ENCODE measurements at regions not wholly inside any gene's neighbourhood (a gene's known extent, or its start where the extent isn't known, plus 50 kb on each side); places are given as distances from the start of the nearest gene placed in this dataset.

DNA sequence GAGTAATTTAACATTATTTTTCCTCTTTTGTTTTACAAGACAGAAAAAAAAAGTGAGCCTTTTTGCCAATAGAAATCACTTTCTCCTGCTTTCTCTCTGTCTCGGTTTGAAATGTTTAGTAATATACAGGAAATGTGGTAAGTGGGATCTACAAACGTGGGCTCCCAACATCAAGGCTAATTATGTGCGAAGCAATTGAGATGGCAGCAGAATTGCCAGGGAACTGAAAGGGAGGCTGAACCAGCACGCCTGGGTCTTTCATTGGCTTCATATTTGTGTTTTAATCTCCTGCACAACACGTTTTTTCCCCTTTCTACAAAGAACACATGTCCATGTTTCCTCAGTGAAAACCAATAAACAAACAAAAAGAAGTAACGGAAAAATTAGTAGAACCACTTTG, 743.9 kb upstream of the SOX9 start:
- no peak for DNase-seq

DNA sequence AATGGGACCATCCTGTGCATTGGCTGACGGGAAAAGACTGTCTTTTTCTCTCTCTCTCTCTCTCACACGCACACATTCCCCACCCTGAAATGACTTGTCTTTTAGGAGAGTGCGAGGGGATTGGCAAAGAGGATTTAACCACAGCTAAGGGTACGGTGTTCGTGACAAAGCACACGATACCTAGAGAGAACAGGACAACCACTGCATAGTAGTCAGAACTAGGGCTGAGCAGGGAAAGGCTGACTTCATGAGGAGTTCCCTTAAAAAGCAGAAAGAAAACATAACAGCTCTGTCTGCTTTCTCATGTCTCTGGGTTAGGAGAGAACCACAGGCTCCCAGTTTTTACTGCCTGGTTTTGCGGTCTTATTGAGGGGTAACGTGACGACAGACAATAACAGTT, 742.8 kb upstream of the SOX9 start:
- DNase-seq = no peak

DNA sequence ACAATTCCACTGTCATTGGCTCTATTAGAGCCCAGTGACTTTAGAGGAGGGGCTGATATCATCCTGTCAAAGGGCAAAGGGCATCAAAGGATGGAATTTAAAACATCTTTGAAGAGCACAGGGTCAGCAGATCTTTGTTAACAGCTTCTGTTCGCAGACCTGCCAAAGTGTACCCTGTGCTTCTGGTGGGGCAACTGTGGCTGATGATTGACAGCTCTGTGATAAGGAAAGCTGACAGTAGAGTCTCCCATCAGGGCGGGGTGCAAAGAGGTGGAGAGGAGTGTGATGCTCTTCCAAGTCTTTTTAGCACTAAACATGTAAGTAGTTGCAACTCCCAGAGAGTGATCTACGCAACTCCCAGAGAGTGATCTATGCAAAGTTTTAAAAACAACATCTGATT, 742.1 kb upstream of the SOX9 start:
- no peak for DNase-seq

DNA sequence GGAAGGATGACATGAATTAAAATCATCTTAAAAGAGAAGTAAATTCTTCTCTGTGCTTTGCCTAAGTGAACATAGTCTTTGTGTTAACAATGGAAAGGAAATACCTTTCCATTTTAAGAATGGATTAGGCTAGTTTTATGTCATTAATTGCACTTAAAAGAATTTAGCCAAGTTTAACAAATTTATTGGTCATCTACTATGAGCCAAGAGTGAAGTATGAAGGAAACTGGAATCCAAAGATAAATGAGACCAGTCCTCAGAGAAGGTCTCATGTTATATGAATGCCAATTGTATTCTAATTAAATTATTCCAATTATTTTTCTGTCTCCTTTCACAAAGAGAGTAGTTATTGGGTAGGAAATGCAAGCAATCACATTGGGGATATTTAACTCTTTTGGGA, 741.3 kb upstream of the SOX9 start:
- no peak for DNase-seq

DNA sequence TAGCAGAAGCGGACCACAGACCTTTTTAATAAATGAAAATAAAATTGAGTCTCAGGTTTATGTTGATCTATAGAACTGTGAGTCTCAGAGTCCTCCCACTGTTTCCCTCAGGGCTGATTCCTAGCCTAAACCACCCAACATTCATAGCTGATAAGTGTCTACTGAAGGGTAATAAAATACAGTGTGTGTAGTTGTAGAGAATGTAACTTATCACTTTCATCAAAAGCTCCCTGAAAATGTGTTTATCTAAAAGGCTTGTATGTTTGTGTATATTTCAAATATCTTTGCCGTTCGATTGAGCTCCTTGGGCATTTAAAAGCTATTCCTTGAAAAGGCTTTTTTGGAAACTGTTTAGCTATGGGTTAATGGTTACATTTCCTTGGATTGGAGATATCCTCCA, 740.3 kb upstream of the SOX9 start:
- DNase-seq = no peak

DNA sequence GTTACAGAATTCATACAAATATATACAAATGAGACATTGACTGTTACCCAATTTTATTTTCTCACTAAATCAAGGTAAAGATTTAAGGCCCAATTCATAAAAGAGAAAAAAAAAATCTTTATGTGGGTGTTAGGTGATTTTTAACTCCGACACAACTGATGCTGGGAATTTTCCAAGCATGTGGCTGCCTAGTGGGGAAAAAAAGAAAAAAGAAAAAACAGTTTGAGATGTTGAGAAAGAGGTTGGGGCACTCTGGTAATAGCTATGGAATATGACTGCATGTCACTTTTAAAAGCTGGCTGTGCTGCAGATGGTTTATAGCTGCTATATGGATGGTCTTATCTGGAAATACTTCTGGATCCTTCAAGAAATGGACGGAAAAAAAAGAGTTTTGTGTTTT, 739.9 kb upstream of the SOX9 start:
- no peak for DNase-seq

DNA sequence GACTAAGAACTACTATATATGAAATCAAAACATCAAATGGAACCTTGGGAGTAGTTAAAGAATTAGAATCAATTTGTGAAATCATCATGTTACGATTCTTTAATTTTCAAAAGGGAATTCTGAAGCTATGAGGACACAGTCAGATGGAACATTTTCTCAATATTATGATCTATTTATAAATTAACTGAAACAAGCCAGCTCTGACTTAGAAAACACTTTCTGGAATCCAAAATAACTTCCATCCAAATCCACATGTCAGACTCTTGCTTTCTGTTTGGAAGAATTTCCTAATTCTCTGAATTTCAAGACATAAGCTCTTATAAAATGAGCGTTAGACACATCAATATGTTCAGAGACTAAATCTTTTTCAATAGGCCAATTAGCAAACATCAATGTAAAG, 737.7 kb upstream of the SOX9 start:
- no peak for DNase-seq

DNA sequence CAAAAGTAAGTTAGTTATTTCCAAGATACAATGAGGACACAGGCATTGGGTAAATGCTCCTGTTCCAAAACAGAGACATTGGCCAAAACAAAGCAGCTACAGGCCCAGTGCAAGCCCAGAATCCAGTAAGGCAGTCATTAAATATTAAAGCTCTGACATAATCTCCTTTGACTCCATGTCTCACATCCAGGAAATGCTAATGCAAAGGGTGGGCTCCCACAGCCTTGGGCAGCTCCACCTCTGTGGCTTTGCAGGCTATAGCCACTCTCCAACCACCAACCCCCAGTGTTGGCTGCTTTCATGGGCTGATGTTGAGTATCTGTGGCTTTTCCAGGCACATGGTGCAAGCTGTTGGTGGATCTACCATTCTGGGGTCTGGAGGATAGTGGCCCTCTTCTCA, 733.4 kb upstream of the SOX9 start:
- DNase-seq = no peak

DNA sequence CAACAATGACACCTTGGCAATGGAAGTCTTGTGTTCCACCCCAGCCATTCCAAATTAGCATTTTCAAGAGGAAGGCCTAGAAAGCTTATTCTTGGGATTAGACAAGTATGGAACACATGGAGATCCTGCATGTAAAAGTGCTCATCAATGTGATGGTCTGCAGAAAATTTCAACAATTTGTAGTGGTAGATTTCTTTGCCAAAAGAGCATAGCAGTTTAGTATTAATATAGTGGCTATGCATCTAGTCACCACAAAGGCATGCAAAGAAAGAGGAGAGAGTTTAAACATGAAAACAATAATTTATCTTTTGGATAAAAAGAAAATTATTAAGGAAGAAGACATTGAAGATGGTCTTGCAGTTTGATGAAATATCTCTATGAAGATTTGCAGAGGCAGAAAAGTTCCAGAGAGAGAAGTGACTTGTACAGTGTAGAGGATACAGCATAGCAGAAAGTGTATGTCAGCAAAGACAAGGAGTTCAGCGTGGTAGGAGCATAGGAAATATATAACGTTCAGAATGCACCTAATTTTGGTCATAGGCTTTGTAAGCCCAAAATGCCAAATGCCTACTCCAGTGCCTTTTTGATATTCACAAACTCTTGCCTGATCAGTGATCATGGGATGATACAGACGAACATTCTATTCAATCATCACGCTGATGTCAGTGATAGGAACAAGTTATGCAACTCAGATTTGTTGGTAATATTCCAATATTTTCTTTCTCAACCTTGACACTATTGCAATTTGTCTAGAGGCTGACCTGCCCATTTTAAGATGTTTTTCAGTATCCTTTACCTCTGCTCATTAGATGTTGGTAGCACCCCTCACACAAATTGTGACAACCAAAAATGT, 727.9 kb upstream of the SOX9 start:
- DNase-seq = no peak

DNA sequence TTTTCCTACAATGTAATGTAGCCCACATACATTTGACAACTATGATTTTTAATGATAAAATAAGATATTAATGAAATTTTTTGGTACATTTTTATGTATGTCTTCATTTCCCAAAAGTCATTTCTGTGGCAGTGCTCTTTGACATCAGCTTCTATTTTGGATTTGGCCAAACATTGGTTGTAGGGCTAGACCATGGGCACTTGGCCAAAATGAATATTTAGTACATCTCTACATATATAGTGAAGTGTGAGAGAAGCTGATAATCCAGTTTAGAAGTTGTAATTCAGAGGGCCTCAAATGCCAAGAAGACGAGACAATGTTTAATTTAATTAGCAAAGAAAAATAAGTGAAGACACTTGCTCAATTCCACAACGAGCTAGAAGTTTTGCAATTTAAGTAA, 724.9 kb upstream of the SOX9 start:
- DNase-seq = no peak

DNA sequence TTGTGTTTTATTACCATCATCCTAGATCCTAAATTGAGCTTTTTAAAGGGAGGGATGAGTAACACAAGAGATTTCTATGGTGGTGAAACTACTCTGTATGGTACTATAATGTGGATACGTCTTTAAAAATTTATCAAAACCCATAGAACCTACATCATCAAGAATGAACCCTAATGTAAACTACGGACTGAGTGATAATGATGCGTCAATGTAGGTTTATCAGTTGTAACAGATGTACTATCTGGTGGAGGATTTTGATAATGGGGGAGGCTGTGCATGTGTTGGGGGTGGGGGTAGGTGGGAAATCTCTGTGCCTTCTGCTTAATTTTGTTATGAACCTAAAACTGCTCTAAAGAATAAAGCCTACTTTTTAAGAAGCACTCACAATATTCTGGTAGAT, 724.1 kb upstream of the SOX9 start:
- DNase-seq = no peak

DNA sequence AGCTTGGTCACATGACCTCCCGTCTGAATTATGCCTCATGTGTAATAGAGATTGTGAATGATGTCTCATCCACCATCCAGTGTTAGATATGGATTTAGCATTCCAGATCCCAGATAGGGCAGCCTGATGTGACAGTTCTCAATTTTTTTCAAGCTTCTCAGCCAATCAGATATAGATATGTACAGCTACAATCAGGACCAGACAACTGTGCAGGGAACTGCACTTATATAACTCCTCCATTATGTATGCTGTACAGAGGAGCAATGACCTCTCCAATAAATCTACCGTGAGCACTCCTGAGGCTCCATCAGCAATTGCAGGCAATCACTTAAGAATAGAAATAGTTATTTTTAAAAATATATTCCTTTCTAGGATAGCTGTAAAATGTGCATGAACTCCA, 722.8 kb upstream of the SOX9 start:
- DNase-seq = no peak

DNA sequence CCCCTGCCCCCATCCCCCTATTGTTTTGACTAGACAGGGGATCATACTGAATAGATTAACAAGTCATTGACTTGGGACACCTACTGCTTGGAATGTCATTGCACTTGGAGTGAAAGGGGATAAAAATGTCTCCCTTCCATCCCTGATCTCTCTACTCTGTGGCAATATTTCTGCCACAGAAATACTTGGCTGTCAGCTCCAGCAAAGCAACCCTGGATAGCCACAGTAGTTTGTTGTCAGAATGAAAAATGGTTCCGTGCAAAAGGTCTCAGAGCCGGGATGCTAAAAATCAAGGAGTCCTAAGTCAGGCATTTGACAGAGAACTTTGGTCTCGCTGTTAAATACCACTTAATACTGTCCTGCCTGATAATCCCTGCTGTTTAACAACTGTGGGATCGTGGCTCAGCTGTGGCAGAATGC, 722.0 kb upstream of the SOX9 start:
- no peak for DNase-seq

DNA sequence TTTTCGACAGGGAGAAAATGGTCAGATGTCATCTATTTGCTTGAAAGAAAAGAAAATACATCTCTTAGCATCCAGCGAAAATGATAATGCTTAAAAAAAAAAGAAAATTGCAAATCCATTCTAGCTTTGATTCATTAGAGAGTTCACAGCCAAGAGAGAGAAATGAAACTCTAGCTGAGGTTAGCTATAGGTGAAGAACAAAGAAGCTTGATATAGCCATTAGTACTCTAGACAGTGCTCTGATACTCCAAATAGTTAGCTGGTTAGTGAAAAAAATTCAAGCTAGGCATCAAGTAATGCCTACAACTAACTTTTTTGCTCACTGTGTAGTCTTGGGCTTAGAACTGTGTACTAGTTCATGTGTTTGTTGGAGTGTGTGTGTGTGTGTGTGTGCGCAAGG, 721.6 kb upstream of the SOX9 start:
- no peak for DNase-seq

DNA sequence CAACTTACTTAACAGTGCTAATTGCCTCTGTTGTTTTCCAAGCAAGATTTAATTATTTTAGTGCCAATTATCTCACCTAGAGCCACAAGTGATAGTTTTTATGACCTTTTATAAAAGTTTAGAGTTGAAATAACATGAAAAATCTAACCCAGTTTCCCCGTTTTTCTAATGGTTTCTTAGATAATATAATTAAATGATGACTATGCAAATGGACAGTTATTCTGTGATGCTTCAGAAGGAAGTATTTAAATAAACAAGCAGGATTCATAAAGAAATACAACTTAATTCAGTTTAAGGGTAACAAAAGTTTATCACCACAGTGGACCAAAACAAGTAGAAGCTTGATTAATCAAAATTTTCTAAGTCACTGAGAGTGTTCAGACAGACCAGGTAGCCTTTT, 721.2 kb upstream of the SOX9 start:
- no peak for DNase-seq

DNA sequence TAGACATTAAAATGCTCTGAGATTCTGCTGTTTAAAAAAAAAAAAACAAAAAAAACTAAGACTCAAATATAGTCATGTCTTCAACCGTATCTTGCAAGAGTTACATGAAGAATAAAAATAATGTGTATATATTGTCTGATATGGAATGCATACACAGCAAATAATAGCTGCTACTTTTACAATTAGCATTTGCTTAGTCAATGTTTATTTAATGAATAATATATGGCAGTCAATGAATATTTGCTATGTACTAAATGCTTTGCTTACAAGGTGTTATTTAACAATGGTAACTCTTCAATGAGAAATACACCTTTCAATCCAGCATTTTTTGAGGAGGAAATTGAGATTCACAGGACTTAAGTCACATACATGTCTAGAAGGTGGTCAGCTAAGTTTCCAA, 718.8 kb upstream of the SOX9 start:
- no peak for DNase-seq

DNA sequence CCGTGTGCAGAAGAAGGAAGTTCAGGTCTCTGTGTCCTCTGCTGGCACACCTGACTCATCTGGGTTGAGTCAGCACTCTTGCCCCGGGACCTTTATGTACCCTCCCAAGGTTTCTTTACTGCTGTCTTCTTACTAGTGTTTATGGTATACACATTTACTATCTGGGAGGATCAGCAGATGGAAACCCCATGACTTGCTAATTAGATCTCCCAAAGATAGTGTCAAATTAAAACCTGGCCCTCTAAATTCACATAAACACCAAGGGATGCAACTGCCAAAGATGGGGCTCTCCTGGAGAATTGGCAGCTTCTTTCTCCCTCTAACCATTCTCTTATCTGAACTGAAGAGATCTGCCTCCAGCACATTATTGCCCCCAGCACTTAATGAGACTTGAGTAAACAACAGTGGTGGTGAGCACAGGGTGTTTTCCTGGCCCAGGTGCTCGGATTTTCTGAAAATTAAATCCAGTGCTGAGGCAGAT, 718.1 kb upstream of the SOX9 start:
- no peak for DNase-seq

DNA sequence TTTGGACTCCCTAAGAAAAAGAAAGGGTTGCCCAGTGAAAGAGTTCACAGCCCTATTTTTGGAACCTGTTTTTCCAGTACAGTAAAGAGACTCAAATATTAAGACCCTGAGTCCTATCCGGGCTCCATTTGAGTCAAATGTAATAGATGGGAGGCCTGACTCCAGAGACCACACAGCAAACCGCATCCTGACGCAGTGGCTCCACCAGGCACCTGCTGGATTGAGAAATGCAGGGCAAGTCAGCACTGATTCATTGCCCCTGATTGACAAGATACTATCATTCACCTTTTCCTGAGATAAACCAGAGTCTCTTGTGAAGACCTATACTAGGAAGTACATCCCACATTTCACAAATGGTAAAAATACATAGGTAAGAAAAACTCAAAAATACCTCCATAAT, 715.7 kb upstream of the SOX9 start:
- DNase-seq = no peak

DNA sequence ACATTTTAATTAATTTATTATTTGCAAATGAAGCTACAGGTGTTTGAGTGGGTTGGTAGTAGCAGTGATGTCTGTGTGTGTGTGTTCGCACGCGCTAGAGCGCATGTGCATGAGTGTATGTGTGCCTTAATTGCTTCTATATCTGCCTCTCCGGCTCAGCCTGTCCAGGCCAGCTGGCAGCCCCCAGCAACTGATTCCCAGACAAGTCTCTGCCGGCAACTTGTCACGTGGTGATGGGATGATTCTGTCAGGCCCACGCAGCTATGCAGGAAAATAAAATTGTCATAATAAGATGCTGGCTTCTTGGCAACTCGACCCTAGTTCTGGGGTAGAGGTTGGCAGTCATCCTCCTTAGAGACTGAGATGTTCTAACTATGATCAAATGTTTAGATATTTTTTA, 712.8 kb upstream of the SOX9 start:
- no peak for DNase-seq

DNA sequence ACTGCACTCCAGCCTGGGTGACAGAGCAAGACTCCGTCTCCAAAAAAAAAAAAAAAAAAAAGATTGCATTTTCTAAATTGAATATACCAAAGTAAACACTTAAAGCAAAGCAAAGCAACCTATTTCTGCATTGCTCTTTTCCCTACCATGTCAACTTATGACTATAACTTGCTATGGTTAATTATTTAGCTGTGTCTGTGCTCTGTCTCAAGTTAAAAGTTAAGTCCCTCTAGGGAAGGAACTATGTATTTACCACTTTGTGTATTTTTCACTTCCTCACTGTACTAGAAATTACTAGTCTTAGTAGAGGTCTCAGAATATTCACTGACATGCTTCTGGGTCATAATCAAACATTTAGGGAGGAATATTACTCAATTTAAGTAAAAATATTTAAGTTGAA, 711.7 kb upstream of the SOX9 start:
- no peak for DNase-seq

DNA sequence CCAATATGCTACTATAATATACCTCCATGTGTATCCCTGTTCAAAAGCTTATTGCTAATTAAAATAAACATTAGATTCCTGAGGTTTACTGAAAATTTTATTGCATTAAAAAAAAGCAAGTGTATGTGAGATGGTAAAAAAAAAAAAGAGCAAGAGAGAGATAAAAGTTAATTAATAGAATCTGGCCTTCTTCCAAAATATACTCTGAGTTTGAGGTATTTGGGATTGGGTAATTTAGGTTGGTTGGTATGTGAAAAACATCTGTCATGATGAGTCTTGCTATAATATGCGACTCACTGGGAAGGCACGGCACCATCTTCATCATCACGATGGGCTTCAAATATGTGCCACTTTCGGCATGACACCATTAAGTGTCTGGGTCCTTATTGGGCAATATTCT, 711.1 kb upstream of the SOX9 start:
- no peak for DNase-seq

DNA sequence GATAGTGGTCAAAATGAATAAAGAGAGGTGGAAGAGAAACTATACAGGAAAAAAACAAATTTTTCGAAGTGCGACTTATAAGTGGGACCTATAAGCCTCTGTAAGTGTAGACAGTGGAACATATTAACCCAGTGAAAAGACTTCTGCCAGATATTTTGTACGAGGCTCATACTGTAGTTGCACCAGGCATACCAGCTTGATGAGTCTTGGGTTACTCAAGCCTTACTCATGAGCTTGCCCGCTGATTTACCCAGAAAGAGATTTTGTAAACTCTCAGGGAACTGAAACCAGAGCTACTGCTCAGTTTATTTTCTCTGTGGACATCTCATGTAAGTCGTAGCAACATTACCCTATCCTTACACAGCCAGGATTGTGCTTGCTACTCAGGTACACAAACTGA, 708.0 kb upstream of the SOX9 start:
- DNase-seq = no peak

DNA sequence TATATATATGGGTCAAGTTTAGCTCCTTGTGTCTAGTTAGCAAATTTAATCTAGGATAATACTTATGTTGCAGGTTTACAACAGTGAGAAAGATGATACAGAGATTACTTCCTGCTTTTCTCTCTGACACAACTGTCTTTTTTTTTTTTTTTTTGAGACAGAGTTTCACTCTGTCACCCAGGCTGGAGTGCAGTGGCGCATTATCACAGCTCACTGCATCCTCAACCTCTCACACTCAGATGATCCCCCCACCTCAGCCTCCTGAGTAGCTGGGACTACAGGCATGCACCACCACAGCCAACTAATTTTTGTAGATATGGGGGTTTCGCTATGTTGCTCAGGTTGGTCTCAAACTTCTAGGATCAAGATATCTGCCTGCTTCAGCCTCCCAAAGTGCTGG, 706.9 kb upstream of the SOX9 start:
- no peak for DNase-seq

DNA sequence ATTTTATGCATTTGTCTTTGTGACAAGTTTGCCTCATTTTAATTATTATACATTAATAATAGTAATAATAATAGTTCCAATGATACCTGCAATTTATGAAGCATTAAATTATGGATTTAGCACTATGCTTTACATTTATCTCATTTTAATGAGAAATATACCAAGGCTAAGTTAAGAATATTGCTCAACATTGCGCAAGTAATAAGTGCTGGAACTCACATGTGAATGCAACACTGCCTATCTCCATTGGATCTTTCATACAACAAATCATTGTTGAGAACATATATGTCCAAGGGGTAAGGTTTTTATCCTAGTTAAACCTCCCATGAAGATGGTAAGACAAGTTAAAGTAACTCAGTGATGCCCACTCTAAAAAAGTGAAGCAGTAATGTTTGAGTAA, 703.7 kb upstream of the SOX9 start:
- DNase-seq = no peak

DNA sequence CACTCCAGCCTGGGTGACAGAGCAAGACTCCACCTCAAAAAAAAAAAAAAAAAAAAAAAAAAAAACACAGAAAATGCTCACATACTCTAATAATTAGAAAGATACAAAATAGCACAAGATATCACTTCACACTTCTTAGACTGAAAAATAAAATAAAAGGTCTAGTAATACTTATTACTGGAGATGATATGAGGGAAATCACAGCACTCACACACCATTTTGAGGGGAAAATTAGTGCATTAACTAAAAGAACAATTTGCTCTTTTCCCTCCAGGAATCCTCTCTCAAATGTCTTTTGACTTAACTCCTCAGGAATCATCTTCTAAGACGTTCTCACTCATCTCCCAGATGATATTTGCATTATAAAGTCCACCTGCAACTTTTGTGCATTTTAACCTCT, 697.9 kb upstream of the SOX9 start:
- no peak for DNase-seq

All from stimulated activated CD4-positive, alpha-beta T cell treated with anti-CD3 and anti-CD28 coated beads, Interleukin-2, amount 100 ng/mL, for 48 hours (primary cell).